ENCODE measurements at regions not wholly inside any gene's neighbourhood (a gene's known extent, or its start where the extent isn't known, plus 50 kb on each side); places are given as distances from the start of the nearest gene placed in this dataset.
A peak's percentile ranks its signal among the peaks of the same experiment; 100 is the strongest.

DNA sequence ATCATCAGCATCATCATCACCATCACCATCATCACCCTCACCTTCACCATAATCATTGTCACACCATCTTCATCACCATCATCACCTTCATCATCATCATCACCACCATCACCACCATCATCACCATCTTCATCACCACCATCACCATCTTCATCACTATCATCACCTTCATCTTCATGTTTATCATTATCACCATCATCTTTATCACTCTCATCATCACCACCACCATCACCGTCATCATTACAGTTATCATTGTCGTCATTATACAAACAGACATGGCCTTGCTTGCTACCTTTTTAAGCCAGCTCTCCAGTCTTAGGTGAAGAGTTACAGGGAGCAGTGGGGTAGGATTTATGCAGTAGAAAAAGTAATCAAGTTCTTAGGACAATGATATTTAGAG is 114.9 kb downstream of the IRF8 start:
- Mint-ChIP-seq H3K4me1 (peaks cover 32 to 63% (median 39%) of the 10 kb centered on the region in 3 donors), H3K27ac (peak overlapping the region in 4 of 6 donors; percentile 0 to 75 (median 52)), H3K36me3 (peaks cover 0 to 8% of the 10 kb centered on the region in 2 donors), H3K4me3 (no peak overlapping the region), H3K9me3 (peaks cover 0 to 6% (median 3%) of the 10 kb centered on the region in 7 donors), H3K27me3 (peaks cover 0 to 21% (median 9%) of the 10 kb centered on the region in 3 donors)
- no peak for DNase-seq
- ATAC-seq (ENCODE audit: low read depth in 2 of 2) = no peak

DNA sequence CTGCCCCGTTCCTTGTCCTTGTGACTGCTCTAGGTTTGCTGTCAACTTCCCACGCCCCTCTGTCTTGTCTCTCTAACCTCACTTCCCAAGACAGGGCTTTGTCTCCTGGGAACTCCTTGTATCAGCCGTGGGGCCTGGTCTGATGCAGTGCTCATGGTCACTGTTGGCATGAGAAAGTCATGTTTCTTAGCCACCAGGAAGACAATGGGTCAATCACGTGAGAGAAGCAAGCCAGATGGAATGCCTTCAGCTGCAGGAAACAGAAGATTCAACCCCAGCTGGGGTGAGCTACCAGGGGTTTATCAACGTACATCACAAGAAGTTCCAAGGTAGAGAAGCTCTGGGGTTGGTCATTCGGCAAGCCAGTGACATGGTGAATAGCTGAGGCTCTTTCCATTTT is 116.6 kb downstream of the IRF8 start:
- Mint-ChIP-seq H3K27ac (peak overlapping the region in 3 of 6 donors; percentile 40 to 85 (median 47)), H3K4me1 (peaks cover 24 to 51% (median 33%) of the 10 kb centered on the region in 3 donors), H3K9me3 (peaks cover 4 to 16% (median 12%) of the 10 kb centered on the region in 7 donors), H3K4me3 (no peak overlapping the region), H3K27me3 (peaks cover 12 to 28% (median 13%) of the 10 kb centered on the region in 3 donors), H3K36me3 (peaks cover 0 to 18% of the 10 kb centered on the region in 2 donors)
- DNase-seq = no peak
- no peak for ATAC-seq (ENCODE audit: low read depth in 2 of 2)

- DNase-seq = peak; percentile 64
- Mint-ChIP-seq H3K36me3 (peaks cover 0 to 18% of the 10 kb centered on the region in 2 donors), H3K4me1 (peaks cover 24 to 44% (median 27%) of the 10 kb centered on the region in 3 donors), H3K4me3 (peak overlapping the region in 1 of 8 donors; percentile 63), H3K27me3 (peaks cover 13 to 36% (median 17%) of the 10 kb centered on the region in 3 donors), H3K9me3 (peaks cover 6 to 16% (median 12%) of the 10 kb centered on the region in 7 donors), H3K27ac (peak overlapping the region in 5 of 6 donors; percentile 15 to 78 (median 47))
- peak in 1 of 2 donors; percentile 25 for ATAC-seq (ENCODE audit: low read depth in 2 of 2)
Measured at GRCh38 chr16:86016201-86016965, 117.4 kb downstream of the IRF8 start.

GRCh38 chr16:86018071-86018470 is 119.1 kb downstream of the IRF8 start:
- H3K27ac Mint-ChIP-seq = peak overlapping the region in 3 of 6 donors; percentile 21 to 84 (median 69)
- H3K9me3 Mint-ChIP-seq = peaks cover 6 to 16% (median 12%) of the 10 kb centered on the region in 7 donors

DNA sequence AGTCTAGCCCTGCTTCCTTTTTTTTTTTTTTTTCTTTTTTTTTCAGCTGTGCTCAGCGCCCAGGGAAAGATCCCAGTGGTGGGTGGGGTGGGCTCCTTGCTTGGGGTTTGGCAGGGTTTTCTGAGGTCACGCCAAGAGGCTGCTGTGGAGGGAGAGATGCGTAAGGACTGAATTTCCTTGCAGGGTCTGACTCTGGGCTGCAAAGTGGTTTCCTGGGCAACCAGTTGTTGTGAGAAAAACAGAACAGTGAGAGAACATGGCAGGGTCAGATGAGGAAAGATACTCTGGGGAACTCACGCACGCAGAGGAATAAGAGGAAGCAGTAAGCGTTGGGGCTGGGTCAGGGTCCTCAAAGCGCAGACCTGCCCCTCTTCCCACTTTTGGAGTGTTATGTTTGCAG is 119.5 kb downstream of the IRF8 start:
- Mint-ChIP-seq H3K27me3 (peaks cover 13 to 38% (median 17%) of the 10 kb centered on the region in 3 donors), H3K27ac (peak overlapping the region in 4 of 6 donors; percentile 55 to 93 (median 76)), H3K4me3 (peak overlapping the region in 2 of 8 donors; percentile 4 to 65), H3K36me3 (peaks cover 3 to 17% of the 10 kb centered on the region in 2 donors), H3K9me3 (peaks cover 8 to 20% (median 12%) of the 10 kb centered on the region in 7 donors), H3K4me1 (peaks cover 22 to 33% (median 27%) of the 10 kb centered on the region in 3 donors)
- DNase-seq (peak; percentile 66), ATAC-seq (ENCODE audit: low read depth in 2 of 2) (peak; percentile 89 to 90)

More at GRCh38 chr16:86018071-86018470, 119.1 kb downstream of the IRF8 start:
- Mint-ChIP-seq H3K4me3 (no peak overlapping the region), H3K36me3 (peaks cover 0 to 18% of the 10 kb centered on the region in 2 donors), H3K4me1 (peaks cover 22 to 33% (median 27%) of the 10 kb centered on the region in 3 donors), H3K27me3 (peaks cover 13 to 38% (median 17%) of the 10 kb centered on the region in 3 donors)
- ATAC-seq (ENCODE audit: low read depth in 2 of 2) (peak in 1 of 2 donors; percentile 1), DNase-seq (no peak)

DNA sequence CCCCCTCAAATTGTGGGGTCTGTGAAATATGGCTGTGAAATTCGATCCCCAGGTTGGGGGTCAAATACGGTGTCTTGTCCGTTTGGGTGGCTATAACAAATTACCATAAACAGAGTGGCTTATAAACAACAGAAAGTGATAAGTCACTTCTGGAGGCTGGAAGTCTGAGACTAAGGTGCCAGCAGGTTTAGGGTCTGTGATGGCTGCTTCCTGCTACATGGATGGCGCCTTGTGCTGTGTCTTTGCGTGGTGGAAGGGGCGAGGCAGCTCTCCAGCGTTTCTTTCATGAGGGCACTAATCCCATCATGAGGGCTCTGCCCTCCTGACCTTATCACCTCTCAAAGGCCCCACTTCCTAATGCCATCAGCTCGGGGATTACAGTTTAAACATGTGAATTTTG is 120.0 kb downstream of the IRF8 start:
- Mint-ChIP-seq H3K9me3 (peaks cover 7 to 25% (median 16%) of the 10 kb centered on the region in 7 donors), H3K36me3 (peaks cover 8 to 12% of the 10 kb centered on the region in 2 donors), H3K27ac (peak overlapping the region in 5 of 6 donors; percentile 69 to 93 (median 75)), H3K4me3 (peak overlapping the region in 1 of 8 donors; percentile 65), H3K4me1 (peaks cover 18 to 33% (median 22%) of the 10 kb centered on the region in 3 donors), H3K27me3 (peaks cover 13 to 41% (median 17%) of the 10 kb centered on the region in 3 donors)
- peak in 1 of 2 donors; percentile 15 for ATAC-seq (ENCODE audit: low read depth in 2 of 2)
- no peak for DNase-seq

DNA sequence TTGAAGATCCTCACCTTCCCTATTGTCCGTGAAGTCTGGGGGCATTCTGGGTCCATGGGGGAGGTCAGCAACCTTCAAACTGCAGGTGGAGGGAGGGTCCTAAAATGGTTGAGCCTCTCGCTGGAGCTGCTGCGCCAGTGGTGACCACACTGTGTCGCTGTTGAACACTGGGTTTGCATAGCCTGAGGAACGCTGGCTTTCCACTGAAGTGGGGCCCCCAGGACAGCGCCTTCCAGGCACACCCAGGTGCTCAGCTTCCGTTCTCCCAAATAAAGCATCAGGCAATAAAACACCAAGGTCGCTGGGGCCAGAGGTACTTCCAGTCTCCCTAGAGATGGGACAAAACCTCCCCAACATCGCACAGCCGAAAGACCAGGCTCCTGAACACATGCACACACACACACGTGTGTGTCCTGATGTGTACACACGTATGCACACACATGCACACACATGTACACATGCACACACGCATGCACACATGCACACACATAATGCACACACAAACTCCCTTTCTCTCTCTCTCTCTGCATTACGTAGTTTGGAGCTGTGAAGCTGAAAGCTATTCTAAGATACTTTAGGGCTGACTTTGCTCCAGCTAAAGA is 120.6 kb downstream of the IRF8 start:
- Mint-ChIP-seq H3K4me3 (peak overlapping the region in 1 of 8 donors; percentile 26), H3K27ac (peak overlapping the region in 4 of 6 donors; percentile 11 to 93 (median 76)), H3K9me3 (peaks cover 5 to 31% (median 20%) of the 10 kb centered on the region in 7 donors), H3K36me3 (peaks cover 9 to 10% of the 10 kb centered on the region in 2 donors), H3K27me3 (peaks cover 13 to 42% (median 17%) of the 10 kb centered on the region in 3 donors), H3K4me1 (peaks cover 17 to 33% (median 20%) of the 10 kb centered on the region in 3 donors)
- DNase-seq = no peak
- ATAC-seq (ENCODE audit: low read depth in 2 of 2) = no peak

DNA sequence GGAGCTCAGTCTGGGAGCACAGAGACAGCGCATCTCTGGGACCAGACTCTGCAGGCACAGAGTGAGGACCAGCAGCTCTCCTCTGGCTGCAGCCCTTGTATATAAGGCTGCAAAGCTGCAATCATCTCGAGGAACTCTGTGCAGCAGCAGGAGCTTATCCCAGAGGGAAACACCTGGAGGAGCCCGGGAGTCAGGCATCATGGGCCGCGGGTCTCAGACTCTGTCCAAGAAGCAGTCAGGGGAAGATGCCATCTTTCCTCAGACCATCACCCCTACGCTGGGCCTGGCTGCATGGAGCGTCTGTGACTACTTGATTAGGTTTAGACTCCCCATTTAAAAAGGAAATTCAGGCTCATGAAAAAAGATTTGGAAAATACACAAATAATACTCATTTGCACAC is 122.0 kb downstream of the IRF8 start:
- no peak for ATAC-seq (ENCODE audit: low read depth in 2 of 2)
- H3K27me3 Mint-ChIP-seq = peaks cover 18 to 54% (median 30%) of the 10 kb centered on the region in 3 donors
- H3K4me1 Mint-ChIP-seq = peaks cover 11 to 25% (median 14%) of the 10 kb centered on the region in 3 donors
- H3K4me3 Mint-ChIP-seq = no peak overlapping the region
- DNase-seq = no peak
- H3K9me3 Mint-ChIP-seq = peaks cover 10 to 40% (median 23%) of the 10 kb centered on the region in 7 donors
- peak overlapping the region in 2 of 6 donors; percentile 44 to 49 for H3K27ac Mint-ChIP-seq
- H3K36me3 Mint-ChIP-seq = peaks cover 9 to 21% of the 10 kb centered on the region in 2 donors

DNA sequence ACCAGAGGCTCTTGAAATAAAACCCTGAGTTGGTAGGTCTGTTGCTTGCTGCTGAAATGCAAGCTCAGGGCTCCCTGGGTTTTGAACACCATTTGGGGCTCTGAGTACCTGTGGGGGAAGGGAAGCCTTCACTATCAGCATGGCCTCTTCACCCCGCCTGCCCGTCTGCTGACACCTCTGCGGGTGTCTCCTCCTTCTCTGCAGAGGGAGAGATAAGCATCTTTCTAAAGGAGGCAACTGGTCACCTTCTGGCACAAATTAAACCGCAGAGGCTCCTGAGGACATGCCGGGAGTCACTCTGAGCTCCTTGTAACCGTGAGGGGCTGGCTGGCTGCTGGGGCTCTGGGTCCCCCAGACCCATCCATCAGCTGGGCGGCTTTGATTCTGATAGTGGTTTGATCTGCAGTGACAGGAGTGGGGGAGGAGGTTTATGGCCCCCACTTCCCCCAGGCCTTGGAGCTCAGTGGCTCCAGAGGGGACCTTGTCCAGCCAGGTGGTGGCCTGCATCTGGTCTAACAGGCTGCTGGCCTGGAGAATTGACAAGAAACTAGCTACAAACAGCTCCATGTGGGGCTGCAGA is 123.5 kb downstream of the IRF8 start:
- H3K27me3 Mint-ChIP-seq = peaks cover 15 to 66% (median 34%) of the 10 kb centered on the region in 3 donors
- no peak for ATAC-seq (ENCODE audit: low read depth in 2 of 2)

GRCh38 chr16:86024210-86024609 is 125.2 kb downstream of the IRF8 start:
- Mint-ChIP-seq H3K36me3 (peaks cover 9 to 29% of the 10 kb centered on the region in 2 donors), H3K4me3 (no peak overlapping the region), H3K27me3 (peaks cover 11 to 65% (median 45%) of the 10 kb centered on the region in 3 donors), H3K4me1 (no peaks in the 10 kb centered on the region), H3K27ac (no peak overlapping the region), H3K9me3 (peaks cover 10 to 45% (median 20%) of the 10 kb centered on the region in 7 donors)
- ATAC-seq (ENCODE audit: low read depth in 2 of 2) = no peak
- no peak for DNase-seq

More for the DNA sequence above, 123.5 kb downstream of the IRF8 start:
- Mint-ChIP-seq H3K27ac (no peak overlapping the region), H3K36me3 (peaks cover 9 to 21% of the 10 kb centered on the region in 2 donors), H3K4me1 (peaks cover 5 to 14% (median 7%) of the 10 kb centered on the region in 3 donors), H3K9me3 (peaks cover 10 to 40% (median 23%) of the 10 kb centered on the region in 7 donors), H3K4me3 (no peak overlapping the region)
- DNase-seq = no peak

GRCh38 chr16:86025706-86026105 is 126.7 kb downstream of the IRF8 start:
- Mint-ChIP-seq H3K27ac (peak overlapping the region in 1 of 6 donors; percentile 74), H3K4me3 (no peak overlapping the region), H3K9me3 (peaks cover 5 to 35% (median 18%) of the 10 kb centered on the region in 7 donors), H3K27me3 (peaks cover 17 to 67% (median 42%) of the 10 kb centered on the region in 3 donors), H3K36me3 (peaks cover 9 to 20% of the 10 kb centered on the region in 2 donors), H3K4me1 (no peaks in the 10 kb centered on the region)
- DNase-seq = no peak
- no peak for ATAC-seq (ENCODE audit: low read depth in 2 of 2)

DNA sequence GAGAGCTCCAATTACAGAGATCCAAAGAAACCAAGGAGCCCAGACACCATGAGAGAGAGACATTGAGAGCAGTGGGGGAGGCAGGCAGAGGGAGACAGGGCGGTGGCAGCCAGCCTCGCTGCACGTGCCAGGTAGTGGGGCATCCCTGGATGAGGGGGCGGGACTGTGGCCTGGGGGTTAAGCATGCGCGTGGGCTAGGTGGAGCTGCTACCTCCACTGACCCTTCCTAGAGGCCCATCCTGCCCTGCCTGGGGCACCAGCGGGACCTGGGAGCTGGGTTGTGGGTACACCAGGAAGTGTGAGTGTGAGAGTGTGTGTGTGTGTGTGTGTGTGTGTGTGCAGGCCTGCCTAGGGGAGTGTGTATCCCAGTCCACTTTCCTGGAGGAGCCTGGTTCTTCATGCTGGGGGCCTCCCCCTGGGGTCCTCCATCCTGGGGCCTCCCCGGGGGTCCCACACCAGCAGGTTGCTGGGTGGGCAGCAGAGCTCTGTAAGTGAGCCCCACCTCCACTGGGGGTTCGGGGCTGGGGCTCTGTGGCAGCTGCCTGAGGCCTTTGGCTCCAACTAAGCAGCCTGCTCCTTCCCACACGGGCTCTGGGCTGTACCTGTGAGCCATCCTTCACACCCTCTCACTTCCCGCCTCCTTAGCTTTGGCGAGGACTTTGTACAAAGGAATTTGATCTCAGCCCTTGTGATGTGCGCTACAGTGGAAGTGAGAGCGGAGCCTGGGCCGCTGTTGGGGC is 127.4 kb downstream of the IRF8 start:
- H3K27me3 Mint-ChIP-seq = peaks cover 17 to 67% (median 45%) of the 10 kb centered on the region in 3 donors
- peaks cover 9 to 20% of the 10 kb centered on the region in 2 donors for H3K36me3 Mint-ChIP-seq

More for the DNA sequence above, 127.4 kb downstream of the IRF8 start:
- Mint-ChIP-seq H3K4me1 (no peaks in the 10 kb centered on the region), H3K27ac (no peak overlapping the region), H3K9me3 (peaks cover 5 to 40% (median 21%) of the 10 kb centered on the region in 7 donors), H3K4me3 (peak overlapping the region in 1 of 8 donors; percentile 16)
- no peak for ATAC-seq (ENCODE audit: low read depth in 2 of 2)
- no peak for DNase-seq

Measured in naive B cell (primary cell).